ENCODE measurements at regions not wholly inside any gene's neighbourhood (a gene's known extent, or its start where the extent isn't known, plus 50 kb on each side); places are given as distances from the start of the nearest gene placed in this dataset.

DNA sequence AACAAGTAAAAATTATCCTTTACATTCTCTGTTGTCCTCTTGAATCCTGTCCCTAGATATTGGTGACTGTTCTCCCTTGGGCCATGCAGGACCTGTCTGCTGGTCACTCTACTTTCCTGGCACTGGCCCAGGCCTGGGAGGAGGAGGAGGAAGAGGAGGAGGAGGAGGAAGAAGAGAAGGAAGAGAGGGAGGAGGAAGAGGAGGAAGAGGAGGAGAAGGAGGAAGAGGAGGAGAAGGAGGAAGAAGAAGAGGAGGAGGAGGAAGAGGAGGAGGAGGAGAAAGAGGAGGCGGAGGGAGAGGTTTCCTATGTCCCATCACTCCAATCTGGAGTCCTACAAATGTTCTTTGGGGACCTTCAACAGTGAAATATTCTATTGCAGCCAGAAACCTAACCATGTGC lies 97.3 kb upstream of the NAMPT start:
- TF ChIP-seq POLR2A (IDR thresholded peaks at IDR 0.05) = no peak
- TF ChIP-seq, protein P1, sequence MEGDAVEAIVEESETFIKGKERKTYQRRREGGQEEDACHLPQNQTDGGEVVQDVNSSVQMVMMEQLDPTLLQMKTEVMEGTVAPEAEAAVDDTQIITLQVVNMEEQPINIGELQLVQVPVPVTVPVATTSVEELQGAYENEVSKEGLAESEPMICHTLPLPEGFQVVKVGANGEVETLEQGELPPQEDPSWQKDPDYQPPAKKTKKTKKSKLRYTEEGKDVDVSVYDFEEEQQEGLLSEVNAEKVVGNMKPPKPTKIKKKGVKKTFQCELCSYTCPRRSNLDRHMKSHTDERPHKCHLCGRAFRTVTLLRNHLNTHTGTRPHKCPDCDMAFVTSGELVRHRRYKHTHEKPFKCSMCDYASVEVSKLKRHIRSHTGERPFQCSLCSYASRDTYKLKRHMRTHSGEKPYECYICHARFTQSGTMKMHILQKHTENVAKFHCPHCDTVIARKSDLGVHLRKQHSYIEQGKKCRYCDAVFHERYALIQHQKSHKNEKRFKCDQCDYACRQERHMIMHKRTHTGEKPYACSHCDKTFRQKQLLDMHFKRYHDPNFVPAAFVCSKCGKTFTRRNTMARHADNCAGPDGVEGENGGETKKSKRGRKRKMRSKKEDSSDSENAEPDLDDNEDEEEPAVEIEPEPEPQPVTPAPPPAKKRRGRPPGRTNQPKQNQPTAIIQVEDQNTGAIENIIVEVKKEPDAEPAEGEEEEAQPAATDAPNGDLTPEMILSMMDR (IDR thresholded peaks at IDR 0.05) = no peak
